HEK293 (cell line): ENCODE measurements at regions not wholly inside any gene's neighbourhood (a gene's known extent, or its start where the extent isn't known, plus 50 kb on each side); places are given as distances from the start of the nearest gene placed in this dataset.

ENCODE experiments used
- HIC1 ChIP-seq: fragments of 450-650 bp; formaldehyde crosslinking; IDR thresholded peaks from 2 replicates; pipeline ENCODE4 v1.5.1; 2016; ENCODE audit warnings: missing biosample characterization, missing genetic modification characterization
- KLF10 ChIP-seq: fragments of 450-650 bp; IDR thresholded peaks from 2 replicates; pipeline ENCODE4 v1.5.1; 2018; ENCODE audit warnings: missing biosample characterization, mild to moderate bottlenecking, missing genetic modification characterization
- OSR2 ChIP-seq: fragments of 450-650 bp; formaldehyde crosslinking; IDR thresholded peaks from 2 replicates; pipeline ENCODE4 v1.5.1; 2016; ENCODE audit warnings: missing biosample characterization, missing genetic modification characterization
- ZBTB26 ChIP-seq: fragments of 450-650 bp; formaldehyde crosslinking; optimal IDR thresholded peaks from 2 replicates; pipeline ENCODE3; 2016; ENCODE audit warnings: missing biosample characterization, mild to moderate bottlenecking, missing genetic modification characterization
- ZBTB7A ChIP-seq: fragments of 450-650 bp; formaldehyde crosslinking; IDR thresholded peaks from 2 replicates; pipeline ENCODE4 v1.5.1; 2016; ENCODE audit warnings: low read depth, missing biosample characterization, missing genetic modification characterization
- ZNF18 ChIP-seq: fragments of 450-650 bp; formaldehyde crosslinking; IDR thresholded peaks from 2 replicates; pipeline ENCODE4 v1.5.1; 2016; ENCODE audit warnings: missing biosample characterization, missing genetic modification characterization
- ZNF302 ChIP-seq: fragments of 450-650 bp; formaldehyde crosslinking; IDR thresholded peaks from 2 replicates; pipeline ENCODE4 v1.5.1; 2016; ENCODE audit warnings: missing biosample characterization, missing genetic modification characterization, low read depth
- ZNF513 ChIP-seq: fragments of 450-650 bp; IDR thresholded peaks from 2 replicates; pipeline ENCODE4 v1.5.1; 2018; ENCODE audit warnings: missing biosample characterization, missing genetic modification characterization
- ZSCAN16 ChIP-seq: fragments of 450-650 bp; formaldehyde crosslinking; IDR thresholded peaks from 2 replicates; pipeline ENCODE4 v1.5.1; 2016; ENCODE audit warnings: missing biosample characterization, missing genetic modification characterization
- TF ChIP-seq, protein P1 (sequence below): fragments of 450-650 bp; formaldehyde crosslinking; IDR thresholded peaks from 2 replicates; pipeline ENCODE4 v1.5.1; 2016; ENCODE audit warnings: missing biosample characterization, missing genetic modification characterization
- TF ChIP-seq, protein P2 (sequence below): fragments of 450-650 bp; formaldehyde crosslinking; IDR thresholded peaks from 2 replicates; pipeline ENCODE4 v1.5.1; 2016; ENCODE audit warnings: missing biosample characterization, missing genetic modification characterization
- TF ChIP-seq, protein P3 (sequence below): fragments of 450-650 bp; formaldehyde crosslinking; IDR thresholded peaks from 2 replicates; pipeline ENCODE4 v1.5.1; 2016; ENCODE audit warnings: missing biosample characterization, missing genetic modification characterization

DNA sequence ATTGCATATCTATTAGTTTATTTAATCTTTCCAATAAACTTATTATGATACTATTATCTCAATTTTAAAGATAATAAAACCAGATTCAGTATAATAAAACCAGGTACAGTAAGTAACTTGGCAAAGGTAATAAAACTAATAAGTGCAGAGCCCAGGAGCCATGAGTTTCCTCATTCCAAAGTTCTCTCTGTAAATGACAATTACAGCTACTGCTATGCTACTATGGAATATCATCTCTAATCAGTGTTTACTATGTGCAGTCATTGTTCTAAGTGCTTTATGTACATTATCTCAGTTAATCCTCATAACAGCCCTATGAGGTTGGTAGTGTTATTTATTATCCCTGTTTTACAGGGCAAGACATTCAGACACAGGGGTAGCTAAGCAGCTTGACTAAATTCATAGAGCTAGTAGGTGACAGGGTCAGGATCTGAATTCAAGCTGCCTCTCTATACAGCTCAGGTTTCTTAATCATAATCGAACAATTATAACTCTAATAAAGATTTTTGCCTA is 285.0 kb upstream of the PITX2 start:
- no peak for TF ChIP-seq ZNF18 (tag by site-specific recombination)
- TF ChIP-seq, protein P1, sequence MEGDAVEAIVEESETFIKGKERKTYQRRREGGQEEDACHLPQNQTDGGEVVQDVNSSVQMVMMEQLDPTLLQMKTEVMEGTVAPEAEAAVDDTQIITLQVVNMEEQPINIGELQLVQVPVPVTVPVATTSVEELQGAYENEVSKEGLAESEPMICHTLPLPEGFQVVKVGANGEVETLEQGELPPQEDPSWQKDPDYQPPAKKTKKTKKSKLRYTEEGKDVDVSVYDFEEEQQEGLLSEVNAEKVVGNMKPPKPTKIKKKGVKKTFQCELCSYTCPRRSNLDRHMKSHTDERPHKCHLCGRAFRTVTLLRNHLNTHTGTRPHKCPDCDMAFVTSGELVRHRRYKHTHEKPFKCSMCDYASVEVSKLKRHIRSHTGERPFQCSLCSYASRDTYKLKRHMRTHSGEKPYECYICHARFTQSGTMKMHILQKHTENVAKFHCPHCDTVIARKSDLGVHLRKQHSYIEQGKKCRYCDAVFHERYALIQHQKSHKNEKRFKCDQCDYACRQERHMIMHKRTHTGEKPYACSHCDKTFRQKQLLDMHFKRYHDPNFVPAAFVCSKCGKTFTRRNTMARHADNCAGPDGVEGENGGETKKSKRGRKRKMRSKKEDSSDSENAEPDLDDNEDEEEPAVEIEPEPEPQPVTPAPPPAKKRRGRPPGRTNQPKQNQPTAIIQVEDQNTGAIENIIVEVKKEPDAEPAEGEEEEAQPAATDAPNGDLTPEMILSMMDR (tag by site-specific recombination), result no peak
- no peak for TF ChIP-seq HIC1
- no peak for TF ChIP-seq ZNF302 (tag by site-specific recombination)
- TF ChIP-seq, protein P2, sequence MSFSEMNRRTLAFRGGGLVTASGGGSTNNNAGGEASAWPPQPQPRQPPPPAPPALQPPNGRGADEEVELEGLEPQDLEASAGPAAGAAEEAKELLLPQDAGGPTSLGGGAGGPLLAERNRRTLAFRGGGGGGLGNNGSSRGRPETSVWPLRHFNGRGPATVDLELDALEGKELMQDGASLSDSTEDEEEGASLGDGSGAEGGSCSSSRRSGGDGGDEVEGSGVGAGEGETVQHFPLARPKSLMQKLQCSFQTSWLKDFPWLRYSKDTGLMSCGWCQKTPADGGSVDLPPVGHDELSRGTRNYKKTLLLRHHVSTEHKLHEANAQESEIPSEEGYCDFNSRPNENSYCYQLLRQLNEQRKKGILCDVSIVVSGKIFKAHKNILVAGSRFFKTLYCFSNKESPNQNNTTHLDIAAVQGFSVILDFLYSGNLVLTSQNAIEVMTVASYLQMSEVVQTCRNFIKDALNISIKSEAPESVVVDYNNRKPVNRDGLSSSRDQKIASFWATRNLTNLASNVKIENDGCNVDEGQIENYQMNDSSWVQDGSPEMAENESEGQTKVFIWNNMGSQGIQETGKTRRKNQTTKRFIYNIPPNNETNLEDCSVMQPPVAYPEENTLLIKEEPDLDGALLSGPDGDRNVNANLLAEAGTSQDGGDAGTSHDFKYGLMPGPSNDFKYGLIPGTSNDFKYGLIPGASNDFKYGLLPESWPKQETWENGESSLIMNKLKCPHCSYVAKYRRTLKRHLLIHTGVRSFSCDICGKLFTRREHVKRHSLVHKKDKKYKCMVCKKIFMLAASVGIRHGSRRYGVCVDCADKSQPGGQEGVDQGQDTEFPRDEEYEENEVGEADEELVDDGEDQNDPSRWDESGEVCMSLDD (tag by site-specific recombination), result no peak
- TF ChIP-seq ZBTB26 (tag by site-specific recombination), result no peak
- TF ChIP-seq, protein P3, sequence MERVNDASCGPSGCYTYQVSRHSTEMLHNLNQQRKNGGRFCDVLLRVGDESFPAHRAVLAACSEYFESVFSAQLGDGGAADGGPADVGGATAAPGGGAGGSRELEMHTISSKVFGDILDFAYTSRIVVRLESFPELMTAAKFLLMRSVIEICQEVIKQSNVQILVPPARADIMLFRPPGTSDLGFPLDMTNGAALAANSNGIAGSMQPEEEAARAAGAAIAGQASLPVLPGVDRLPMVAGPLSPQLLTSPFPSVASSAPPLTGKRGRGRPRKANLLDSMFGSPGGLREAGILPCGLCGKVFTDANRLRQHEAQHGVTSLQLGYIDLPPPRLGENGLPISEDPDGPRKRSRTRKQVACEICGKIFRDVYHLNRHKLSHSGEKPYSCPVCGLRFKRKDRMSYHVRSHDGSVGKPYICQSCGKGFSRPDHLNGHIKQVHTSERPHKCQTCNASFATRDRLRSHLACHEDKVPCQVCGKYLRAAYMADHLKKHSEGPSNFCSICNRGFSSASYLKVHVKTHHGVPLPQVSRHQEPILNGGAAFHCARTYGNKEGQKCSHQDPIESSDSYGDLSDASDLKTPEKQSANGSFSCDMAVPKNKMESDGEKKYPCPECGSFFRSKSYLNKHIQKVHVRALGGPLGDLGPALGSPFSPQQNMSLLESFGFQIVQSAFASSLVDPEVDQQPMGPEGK (tag by site-specific recombination), result no peak
- TF ChIP-seq KLF10 (tag by site-specific recombination), result no peak
- TF ChIP-seq ZNF513 (tag by site-specific recombination), result no peak
- no peak for TF ChIP-seq ZBTB7A
- TF ChIP-seq ZSCAN16 (tag by site-specific recombination), result no peak
- peak; percentile 55; the same call in 1 of the 2 replicates for TF ChIP-seq OSR2
